Kidney (tissue), 13 donors: ENCODE measurements at regions not wholly inside any gene's neighbourhood (a gene's known extent, or its start where the extent isn't known, plus 50 kb on each side); places are given as distances from the start of the nearest gene placed in this dataset.

Source experiments
- DNase-seq, 5 donors: peaks; one replicate each; pipeline ENCODE4 v3.0.0-alpha.2; 2013 to 2020
- FAIRE-seq: peaks from 2 replicates; lab custom pipeline; 2012; peaks lifted over from hg19 to GRCh38; lab: Jason Lieb, UNC
- H3K27ac ChIP-seq, 2 donors: one replicate each; pipeline ENCODE4 v1.7.0; 2013; ENCODE audit warnings: low read depth in 2 of 2, low read length in 2 of 2, inconsistent platforms in 1 of 2
- H3K27me3 ChIP-seq: one replicate; pipeline ENCODE4 v1.7.1; 2013; ENCODE audit warnings: low read length, inconsistent platforms; ENCODE audit not compliant: control insufficient read depth, insufficient read depth
- H3K36me3 ChIP-seq, 3 donors: one replicate each; pipeline versions ENCODE4 v1.7.0 to v1.7.1; 2013; ENCODE audit warnings: low read length in 3 of 3, control low read depth in 1 of 3, inconsistent platforms in 1 of 3; ENCODE audit not compliant: insufficient read depth in 3 of 3, control insufficient read depth in 2 of 3
- H3K4me1 ChIP-seq, 3 donors: one replicate each; pipeline versions ENCODE4 v1.7.0 to v1.7.1; 2013; ENCODE audit warnings: low read length in 3 of 3, inconsistent platforms in 1 of 3, low read depth in 1 of 3; ENCODE audit not compliant: control insufficient read depth in 2 of 3, insufficient read depth in 2 of 3
- H3K4me3 ChIP-seq, 3 donors: one replicate each; pipeline versions ENCODE4 v1.7.0 to v1.8.1; 2013; ENCODE audit warnings: low read length in 3 of 3, control low read depth in 1 of 3, inconsistent platforms in 1 of 3
- H3K9ac ChIP-seq, 3 donors: one replicate each; pipeline versions ENCODE4 v1.7.0 to v1.7.1; 2013; ENCODE audit warnings: low read length in 3 of 3, control low read depth in 1 of 3, inconsistent platforms in 1 of 3
- H3K9me3 ChIP-seq, 3 donors: one replicate each; pipeline versions ENCODE4 v1.7.0 to v1.7.1; 2013; ENCODE audit warnings: low read length in 3 of 3, control low read depth in 1 of 3, inconsistent platforms in 1 of 3; ENCODE audit not compliant: control insufficient read depth in 2 of 3, insufficient read depth in 1 of 3
- CTCF ChIP-seq: IDR thresholded peaks from 3 replicates; pipeline ENCODE4 v1.5.1; 2012; ENCODE audit warnings: mild to moderate bottlenecking, moderate library complexity, borderline replicate concordance; ENCODE audit not compliant: insufficient read depth; ENCODE audit errors: extremely low read depth
- intact Hi-C: fragments of 100-400 bp; cut with DNase I; formaldehyde crosslinking; loops from one replicate; pipeline ENCODE4 v1.11.1; 2022
- donor health status: control.
- donor health status: control.
- donor health status: control.
- donor health status: control.
- donor health status: control.
- donor health status: DM: yes; HTN: yes; CAD: no.
- donor health status: Normal renal cell carcinoma (clear cell type).

- Histone ChIP-seq H3K4me3 (no peak overlapping the region), H3K36me3 (no peaks in the 10 kb centered on the region), H3K9me3 (no peaks in the 10 kb centered on the region), H3K9ac (no peak overlapping the region), H3K4me1 (no peaks in the 10 kb centered on the region), H3K27ac (no peak overlapping the region), H3K27me3 (no peaks in the 10 kb centered on the region)
- DNase-seq, result no peak
- FAIRE-seq, result no peak
- intact Hi-C loops, result no loop called here
- no peak for TF ChIP-seq CTCF
These were observed 69.1 kb upstream of the HOPX start for GRCh38 chr4:56750231-56750630.

GRCh38 chr4:56748271-56748670 is 67.2 kb upstream of the HOPX start:
- FAIRE-seq (no peak), DNase-seq (no peak)
- TF ChIP-seq CTCF, result no peak
- Histone ChIP-seq H3K36me3 (no peaks in the 10 kb centered on the region), H3K27me3 (no peaks in the 10 kb centered on the region), H3K27ac (no peak overlapping the region), H3K9me3 (peaks cover 0 to 5% (median 0%) of the 10 kb centered on the region in 3 donors), H3K9ac (no peak overlapping the region), H3K4me3 (no peak overlapping the region), H3K4me1 (no peaks in the 10 kb centered on the region)
- intact Hi-C loops, result no loop called here

GRCh38 chr4:56746639-56747038 is 65.5 kb upstream of the HOPX start:
- H3K4me3 ChIP-seq, result no peak overlapping the region
- intact Hi-C loops, result no loop called here
- H3K4me1 ChIP-seq, result no peaks in the 10 kb centered on the region
- no peak for FAIRE-seq
- no peaks in the 10 kb centered on the region for H3K36me3 ChIP-seq
- no peaks in the 10 kb centered on the region for H3K27me3 ChIP-seq
- H3K9ac ChIP-seq, result no peak overlapping the region
- no peak overlapping the region for H3K27ac ChIP-seq
- H3K9me3 ChIP-seq, result peaks cover 0 to 7% (median 0%) of the 10 kb centered on the region in 3 donors
- no peak for TF ChIP-seq CTCF
- DNase-seq, result no peak

GRCh38 chr4:56745042-56745441 is 63.9 kb upstream of the HOPX start:
- Histone ChIP-seq H3K27me3 (no peaks in the 10 kb centered on the region), H3K4me1 (no peaks in the 10 kb centered on the region), H3K9me3 (peaks cover 0 to 7% (median 0%) of the 10 kb centered on the region in 3 donors), H3K9ac (no peak overlapping the region), H3K4me3 (no peak overlapping the region), H3K36me3 (no peaks in the 10 kb centered on the region), H3K27ac (no peak overlapping the region)
- no peak for TF ChIP-seq CTCF
- intact Hi-C loops, result no loop called here
- no peak for FAIRE-seq
- DNase-seq, result no peak
